ENCODE measurements at regions not wholly inside any gene's neighbourhood (a gene's known extent, or its start where the extent isn't known, plus 50 kb on each side); places are given as distances from the start of the nearest gene placed in this dataset.

DNA sequence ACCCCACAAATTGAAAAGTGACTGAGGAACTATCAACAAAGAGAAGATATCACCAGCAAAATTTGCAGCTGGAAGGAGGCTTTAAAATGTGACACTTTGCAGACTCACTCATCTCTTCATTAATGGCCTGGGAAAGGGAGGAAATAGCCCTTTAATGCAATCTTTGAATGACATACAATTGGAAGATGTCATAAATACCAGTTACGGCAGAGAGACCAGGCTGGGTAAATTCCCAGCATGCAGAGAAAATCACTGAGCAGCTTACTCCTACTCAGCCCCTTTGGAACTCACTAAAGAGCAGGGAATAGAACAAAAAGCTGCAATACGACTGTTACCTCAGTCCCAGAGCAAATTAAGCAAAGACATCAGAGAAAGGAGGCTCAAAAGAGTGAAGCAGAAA is 238.9 kb downstream of the HS3ST1 start:
- intact Hi-C loops (cut with micrococcal nuclease; ENCODE audit: unreplicated experiment): loop anchor here (10.0 kb wide), 1 partner anchor 755 kb away; no protein-coding TSS in a partner anchor
- Histone ChIP-seq H3K4me2 (no peak overlapping the region), H3K9me3 (ENCODE audit: insufficient read depth, low read depth) (no peaks in the 10 kb centered on the region), H3K9me2 (ENCODE audit: insufficient read depth) (no peaks in the 10 kb centered on the region), H3K4me3 (no peak overlapping the region), H3K36me3 (ENCODE audit: low read depth) (no peaks in the 10 kb centered on the region), H3K27ac (no peak overlapping the region), H3F3A (ENCODE audit: insufficient read depth, low read depth) (no peaks in the 10 kb centered on the region), H3K27me3 (ENCODE audit: insufficient read depth, low read depth) (no peaks in the 10 kb centered on the region; the same call in 1 of the 2 replicates), H4K20me1 (ENCODE audit: insufficient read depth) (no peaks in the 10 kb centered on the region), H3K4me1 (replicated peaks; ENCODE audit: insufficient read depth) (no peaks in the 10 kb centered on the region), H3K79me2 (ENCODE audit: low read depth) (no peaks in the 10 kb centered on the region), H2AFZ (no peak overlapping the region)
- no TSS peak for BruUV-seq (replicated peaks)
- ChIA-PET CTCF (no interaction called here), POLR2A (ENCODE audit: unreplicated experiment) (no interaction called here)
- DNase-seq: no peak
- TF ChIP-seq EZH2 (IDR thresholded peaks at IDR 0.05; ENCODE audit: low read depth): no peak
- TF ChIP-seq, protein P1, sequence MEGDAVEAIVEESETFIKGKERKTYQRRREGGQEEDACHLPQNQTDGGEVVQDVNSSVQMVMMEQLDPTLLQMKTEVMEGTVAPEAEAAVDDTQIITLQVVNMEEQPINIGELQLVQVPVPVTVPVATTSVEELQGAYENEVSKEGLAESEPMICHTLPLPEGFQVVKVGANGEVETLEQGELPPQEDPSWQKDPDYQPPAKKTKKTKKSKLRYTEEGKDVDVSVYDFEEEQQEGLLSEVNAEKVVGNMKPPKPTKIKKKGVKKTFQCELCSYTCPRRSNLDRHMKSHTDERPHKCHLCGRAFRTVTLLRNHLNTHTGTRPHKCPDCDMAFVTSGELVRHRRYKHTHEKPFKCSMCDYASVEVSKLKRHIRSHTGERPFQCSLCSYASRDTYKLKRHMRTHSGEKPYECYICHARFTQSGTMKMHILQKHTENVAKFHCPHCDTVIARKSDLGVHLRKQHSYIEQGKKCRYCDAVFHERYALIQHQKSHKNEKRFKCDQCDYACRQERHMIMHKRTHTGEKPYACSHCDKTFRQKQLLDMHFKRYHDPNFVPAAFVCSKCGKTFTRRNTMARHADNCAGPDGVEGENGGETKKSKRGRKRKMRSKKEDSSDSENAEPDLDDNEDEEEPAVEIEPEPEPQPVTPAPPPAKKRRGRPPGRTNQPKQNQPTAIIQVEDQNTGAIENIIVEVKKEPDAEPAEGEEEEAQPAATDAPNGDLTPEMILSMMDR (conservative IDR thresholded peaks at IDR 0.05): no peak

DNA sequence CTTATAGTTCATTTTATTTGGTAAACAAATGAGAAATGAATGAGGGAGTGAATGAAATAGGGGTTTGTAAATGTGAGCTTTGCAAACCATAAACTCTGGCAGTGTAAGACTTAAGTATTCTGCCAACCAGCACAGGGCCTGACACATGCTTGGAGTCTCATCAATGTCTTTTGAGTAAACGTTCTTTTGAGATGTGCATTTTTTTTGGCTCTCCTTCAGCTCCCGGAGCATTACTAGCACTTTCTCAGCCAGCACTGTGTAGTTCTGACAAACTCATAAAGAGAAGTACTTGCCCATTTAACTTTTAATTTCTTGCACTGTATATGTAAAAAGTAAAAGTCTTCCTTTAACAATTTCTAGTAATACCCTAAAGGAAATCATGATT is 245.3 kb downstream of the HS3ST1 start:
- Histone ChIP-seq H2AFZ (no peak overlapping the region), H3K9me3 (ENCODE audit: insufficient read depth, low read depth) (no peaks in the 10 kb centered on the region), H3K27ac (no peak overlapping the region), H3K36me3 (ENCODE audit: low read depth) (no peaks in the 10 kb centered on the region), H4K20me1 (ENCODE audit: insufficient read depth) (no peaks in the 10 kb centered on the region), H3K79me2 (ENCODE audit: low read depth) (no peaks in the 10 kb centered on the region), H3K9me2 (ENCODE audit: insufficient read depth) (no peaks in the 10 kb centered on the region), H3K4me3 (no peak overlapping the region), H3K27me3 (ENCODE audit: insufficient read depth, low read depth) (no peaks in the 10 kb centered on the region), H3K4me1 (replicated peaks; ENCODE audit: insufficient read depth) (no peaks in the 10 kb centered on the region), H3K4me2 (no peak overlapping the region), H3F3A (ENCODE audit: insufficient read depth, low read depth) (no peaks in the 10 kb centered on the region)
- no TSS peak for BruUV-seq (replicated peaks)
- no peak for DNase-seq
- TF ChIP-seq EZH2 (IDR thresholded peaks at IDR 0.05; ENCODE audit: low read depth): no peak
- TF ChIP-seq, protein P1 (conservative IDR thresholded peaks at IDR 0.05): no peak
- intact Hi-C loops (cut with micrococcal nuclease; ENCODE audit: unreplicated experiment): no loop called here
- CTCF ChIA-PET: no interaction called here
- POLR2A ChIA-PET (ENCODE audit: unreplicated experiment): no interaction called here

DNA sequence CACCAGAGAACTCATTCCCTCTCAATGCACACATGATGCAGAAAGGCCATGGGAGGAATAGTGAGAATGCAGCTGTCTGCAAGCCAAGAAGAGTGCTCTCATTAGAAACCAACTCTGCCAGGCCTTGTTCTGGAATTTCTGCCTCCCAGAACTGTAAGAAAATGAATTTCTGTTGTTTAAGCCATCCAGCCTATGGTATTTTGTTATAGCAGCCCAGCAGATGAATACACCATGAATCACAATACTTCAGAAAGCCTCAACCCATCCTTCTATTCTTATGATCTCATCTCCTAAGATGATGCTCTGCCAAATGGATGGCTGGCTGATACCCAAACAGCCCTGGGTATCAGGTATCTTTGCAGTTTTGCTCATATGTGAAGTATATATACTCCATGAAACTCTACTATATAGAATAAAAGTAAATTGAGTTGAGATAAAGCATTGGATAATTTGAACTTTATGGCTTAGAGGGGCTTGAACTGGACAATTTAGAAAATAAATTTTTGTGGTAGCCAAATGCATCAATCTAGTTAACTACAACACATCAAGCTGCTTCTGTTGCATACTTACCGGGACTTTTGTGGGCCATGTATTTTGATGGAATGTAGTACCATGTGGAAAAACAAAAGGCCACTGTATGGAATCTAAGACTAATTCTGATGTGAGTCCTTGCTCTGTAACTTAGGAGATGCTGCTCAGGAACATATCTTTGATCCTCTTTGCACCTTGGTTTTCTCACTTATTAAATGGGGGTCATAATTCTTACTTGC is 245.9 kb downstream of the HS3ST1 start:
- Histone ChIP-seq H3K79me2 (ENCODE audit: low read depth) (no peaks in the 10 kb centered on the region), H3K9me2 (ENCODE audit: insufficient read depth) (no peaks in the 10 kb centered on the region), H3K4me1 (replicated peaks; ENCODE audit: insufficient read depth) (no peaks in the 10 kb centered on the region), H3K27me3 (ENCODE audit: insufficient read depth, low read depth) (no peaks in the 10 kb centered on the region), H2AFZ (no peak overlapping the region), H3K27ac (no peak overlapping the region), H3K9me3 (ENCODE audit: insufficient read depth, low read depth) (no peaks in the 10 kb centered on the region), H3K36me3 (ENCODE audit: low read depth) (no peaks in the 10 kb centered on the region), H4K20me1 (ENCODE audit: insufficient read depth) (no peaks in the 10 kb centered on the region), H3K4me2 (no peak overlapping the region), H3K4me3 (no peak overlapping the region), H3F3A (ENCODE audit: insufficient read depth, low read depth) (no peaks in the 10 kb centered on the region)
- ChIA-PET CTCF (no interaction called here), POLR2A (ENCODE audit: unreplicated experiment) (no interaction called here)
- no TSS peak for BruUV-seq (replicated peaks)
- intact Hi-C loops (cut with micrococcal nuclease; ENCODE audit: unreplicated experiment): no loop called here
- no peak for DNase-seq
- no peak for TF ChIP-seq EZH2 (IDR thresholded peaks at IDR 0.05; ENCODE audit: low read depth)
- TF ChIP-seq, protein P1 (conservative IDR thresholded peaks at IDR 0.05): no peak
